Muscle of leg (tissue), 3 donors: ENCODE measurements at regions not wholly inside any gene's neighbourhood (a gene's known extent, or its start where the extent isn't known, plus 50 kb on each side); places are given as distances from the start of the nearest gene placed in this dataset.
A peak's percentile ranks its signal among the peaks of the same experiment; 100 is the strongest.

Experiments used
- DNase-seq: peaks from one replicate; pipeline ENCODE4 v3.0.0; 2013
- H3K27ac ChIP-seq: one replicate; pipeline ENCODE4 v1.5.1; 2013; ENCODE audit warnings: mild to moderate bottlenecking, low read length, control low read depth
- H3K27me3 ChIP-seq: one replicate; pipeline ENCODE4 v1.6.1; 2013; ENCODE audit warnings: low read length; ENCODE audit not compliant: control insufficient read depth, insufficient read depth
- H3K36me3 ChIP-seq: one replicate; pipeline ENCODE4 v1.6.1; 2013; ENCODE audit warnings: low read length; ENCODE audit not compliant: control insufficient read depth, insufficient read depth
- H3K4me1 ChIP-seq: one replicate; pipeline ENCODE4 v1.6.1; 2013; ENCODE audit warnings: low read length; ENCODE audit not compliant: control insufficient read depth, insufficient read depth
- H3K4me3 ChIP-seq: one replicate; pipeline ENCODE4 v1.5.1; 2013; ENCODE audit warnings: low read length, control low read depth
- H3K9me3 ChIP-seq: replicated peaks from 2 replicates; pipeline ENCODE4 v1.6.1; 2013; ENCODE audit warnings: low read depth, low read length; ENCODE audit not compliant: control insufficient read depth
- WGBS: methylation state at CpG from one replicate; pipeline ENCODE4 v1.1.5; 2013; ENCODE audit warnings: missing lambda C conversion rate; ENCODE audit not compliant: insufficient coverage; 5-methylcytosine and 5-hydroxymethylcytosine counted together

GRCh38 chr5:67310169-67310568 is 113.6 kb upstream of the CD180 start:
- H3K27me3 ChIP-seq, result no peaks in the 10 kb centered on the region
- peaks cover 4% of the 10 kb centered on the region for H3K9me3 ChIP-seq
- no peak overlapping the region for H3K27ac ChIP-seq
- no peak for DNase-seq
- WGBS, result no CpG with 5 or more reads among the region's 1 CpG
- no peak overlapping the region for H3K4me3 ChIP-seq
- H3K4me1 ChIP-seq, result peaks cover 9% of the 10 kb centered on the region
- no peaks in the 10 kb centered on the region for H3K36me3 ChIP-seq

DNA sequence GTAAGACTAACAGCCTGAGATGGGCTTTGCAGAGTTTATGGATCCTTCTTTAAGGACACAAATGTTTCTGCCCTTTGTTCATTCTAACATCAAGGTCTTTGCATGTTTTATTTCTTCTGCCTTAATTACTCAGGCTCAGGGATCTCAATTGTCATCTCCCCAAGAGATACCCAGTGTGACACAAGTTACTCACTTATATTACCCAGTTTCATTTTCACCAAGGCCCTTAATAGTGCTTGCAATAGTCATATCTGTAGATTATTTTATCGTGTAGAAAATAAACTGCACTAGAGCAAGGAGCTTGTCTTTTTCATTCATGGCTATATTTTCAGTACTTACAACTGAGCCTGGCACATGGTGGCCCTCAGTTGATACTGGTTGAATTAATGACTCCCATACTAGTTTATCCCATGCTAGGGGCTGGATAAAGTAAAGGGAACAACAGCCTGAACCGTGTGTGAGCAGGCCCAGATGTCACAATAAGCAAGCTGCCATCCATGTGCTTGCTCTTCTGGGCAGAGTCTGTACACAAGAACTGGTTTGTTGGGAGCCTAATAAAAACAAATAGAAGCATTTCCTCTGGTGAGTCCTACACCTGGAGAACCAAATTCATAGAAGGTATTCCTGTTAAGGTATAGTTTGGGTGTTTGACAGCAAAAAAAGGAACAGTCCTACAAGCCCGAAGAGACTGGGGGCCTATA is 112.5 kb upstream of the CD180 start:
- Histone ChIP-seq H3K4me1 (peaks cover 6% of the 10 kb centered on the region), H3K9me3 (peaks cover 4% of the 10 kb centered on the region), H3K36me3 (no peaks in the 10 kb centered on the region), H3K27me3 (no peaks in the 10 kb centered on the region), H3K4me3 (no peak overlapping the region), H3K27ac (no peak overlapping the region)
- WGBS, result 60% methylated on average over 1 of the region's 3 CpGs
- DNase-seq, result no peak

GRCh38 chr5:67306965-67307607 is 110.5 kb upstream of the CD180 start:
- no peaks in the 10 kb centered on the region for H3K27me3 ChIP-seq
- H3K27ac ChIP-seq, result no peak overlapping the region
- DNase-seq, result peak; percentile 71
- no peaks in the 10 kb centered on the region for H3K36me3 ChIP-seq
- 33% methylated on average over 2 of the region's 4 CpGs for WGBS
- no peaks in the 10 kb centered on the region for H3K9me3 ChIP-seq
- peaks cover 6% of the 10 kb centered on the region for H3K4me1 ChIP-seq
- H3K4me3 ChIP-seq, result no peak overlapping the region

GRCh38 chr5:67305913-67306710 is 109.5 kb upstream of the CD180 start:
- H3K4me1 ChIP-seq, result peaks cover 6% of the 10 kb centered on the region
- no peaks in the 10 kb centered on the region for H3K9me3 ChIP-seq
- H3K36me3 ChIP-seq, result no peaks in the 10 kb centered on the region
- H3K4me3 ChIP-seq, result no peak overlapping the region
- no peak for DNase-seq
- no peaks in the 10 kb centered on the region for H3K27me3 ChIP-seq
- 80% methylated on average over 6 of the region's 9 CpGs for WGBS
- H3K27ac ChIP-seq, result peak overlapping the region; percentile 31

GRCh38 chr5:67305401-67305800 is 108.8 kb upstream of the CD180 start:
- H3K27me3 ChIP-seq, result no peaks in the 10 kb centered on the region
- no peaks in the 10 kb centered on the region for H3K36me3 ChIP-seq
- H3K9me3 ChIP-seq, result no peaks in the 10 kb centered on the region
- no peak overlapping the region for H3K4me3 ChIP-seq
- H3K27ac ChIP-seq, result no peak overlapping the region
- no peak for DNase-seq
- WGBS, result 88% methylated on average over 1 of the region's 1 CpG
- peaks cover 6% of the 10 kb centered on the region for H3K4me1 ChIP-seq

- Histone ChIP-seq H3K9me3 (no peaks in the 10 kb centered on the region), H3K36me3 (no peaks in the 10 kb centered on the region), H3K27me3 (no peaks in the 10 kb centered on the region), H3K4me1 (peaks cover 6% of the 10 kb centered on the region), H3K4me3 (no peak overlapping the region), H3K27ac (no peak overlapping the region)
- DNase-seq, result no peak
- WGBS, result 29% methylated on average over 1 of the region's 3 CpGs
Measured at GRCh38 chr5:67303356-67303755, 106.8 kb upstream of the CD180 start.

DNA sequence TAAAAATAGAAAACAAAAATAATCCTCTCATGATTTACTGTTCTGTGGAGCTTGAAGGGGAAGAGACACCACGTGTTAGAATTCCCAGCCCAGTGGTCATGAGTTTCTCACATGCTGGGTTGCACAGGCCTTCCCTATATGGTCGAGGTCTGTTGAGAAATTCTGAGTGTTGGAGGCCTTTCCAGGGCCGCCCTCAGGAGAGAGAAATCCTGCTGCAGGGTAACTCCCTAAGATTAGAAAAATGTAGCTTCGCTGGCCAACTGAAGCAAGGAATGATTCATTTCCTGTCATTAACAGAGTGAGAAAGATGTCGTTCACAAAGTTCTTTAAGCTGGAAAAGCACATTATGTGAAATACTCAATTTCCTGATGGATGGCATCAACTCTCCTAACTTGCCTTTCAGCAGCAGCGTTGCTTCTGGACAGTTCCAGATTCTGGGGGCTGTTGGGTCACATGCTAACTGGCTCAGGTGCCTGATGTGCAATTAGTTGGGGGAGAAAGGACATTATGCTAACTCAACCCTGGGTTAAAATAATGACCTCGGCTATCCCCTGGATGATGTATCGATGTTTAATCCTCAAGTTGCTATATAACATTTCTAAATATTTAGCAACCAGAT is 104.8 kb upstream of the CD180 start:
- Histone ChIP-seq H3K4me1 (peaks cover under 1% of the 10 kb centered on the region), H3K27ac (peak overlapping the region; percentile 49), H3K27me3 (no peaks in the 10 kb centered on the region), H3K4me3 (no peak overlapping the region), H3K9me3 (no peaks in the 10 kb centered on the region), H3K36me3 (no peaks in the 10 kb centered on the region)
- DNase-seq, result peak; percentile 92
- WGBS, result 20% methylated on average over 3 of the region's 8 CpGs

GRCh38 chr5:67300326-67300725 is 103.7 kb upstream of the CD180 start:
- DNase-seq, result no peak
- no peak overlapping the region for H3K27ac ChIP-seq
- H3K27me3 ChIP-seq, result no peaks in the 10 kb centered on the region
- H3K4me1 ChIP-seq, result no peaks in the 10 kb centered on the region
- no peaks in the 10 kb centered on the region for H3K36me3 ChIP-seq
- WGBS, result 100% methylated on average over 1 of the region's 2 CpGs
- no peaks in the 10 kb centered on the region for H3K9me3 ChIP-seq
- H3K4me3 ChIP-seq, result no peak overlapping the region

GRCh38 chr5:67299231-67299735 is 102.7 kb upstream of the CD180 start:
- Histone ChIP-seq H3K36me3 (no peaks in the 10 kb centered on the region), H3K27me3 (no peaks in the 10 kb centered on the region), H3K4me3 (no peak overlapping the region), H3K4me1 (no peaks in the 10 kb centered on the region), H3K9me3 (no peaks in the 10 kb centered on the region), H3K27ac (no peak overlapping the region)
- no CpG with 5 or more reads among the region's 2 CpGs for WGBS
- DNase-seq, result no peak
